A549 (cell line): ENCODE measurements at regions not wholly inside any gene's neighbourhood (a gene's known extent, or its start where the extent isn't known, plus 50 kb on each side); places are given as distances from the start of the nearest gene placed in this dataset.

Experiments
- CEBPB ChIP-seq, 2 experiments: fragments of >200 bp in 1 of 2; sonication (Bioruptor Twin) in 1 of 2; formaldehyde crosslinking in 1 of 2; IDR thresholded peaks; 2 replicates each; pipeline ENCODE4 v1.6.1; 2012 to 2016
- CHD2 ChIP-seq: fragments of 150-350 bp; IDR thresholded peaks from 2 replicates; pipeline ENCODE4 v1.6.1; 2014; ENCODE audit warnings: low read length; ENCODE audit not compliant: partially characterized antibody
- CTCF ChIP-seq: fragments of >200 bp; sonication (Bioruptor Twin); formaldehyde crosslinking; IDR thresholded peaks from 3 replicates; pipeline ENCODE4 v1.5.1; 2016
- E2F6 ChIP-seq: IDR thresholded peaks from 2 replicates; pipeline ENCODE4 v1.6.1; 2012; ENCODE audit warnings: low read depth, borderline replicate concordance
- EP300 ChIP-seq, 2 experiments: fragments of >200 bp; sonication (Bioruptor Twin); formaldehyde crosslinking; IDR thresholded peaks; 2 replicates in 1 of 2; 3 replicates in 1 of 2; pipeline ENCODE4 v1.6.1; 2016 to 2017
- HDAC2 ChIP-seq: fragments of 200-600 bp; sonication (generic); IDR thresholded peaks from 2 replicates; pipeline ENCODE4 v1.6.1; 2016
- HOXA7 ChIP-seq: fragments of 250-450 bp; sonication (Bioruptor Pico); IDR thresholded peaks from 2 replicates; pipeline ENCODE4 v1.5.0; 2020; ENCODE audit warnings: mild to moderate bottlenecking, moderate library complexity
- JUN ChIP-seq, 2 experiments: fragments of >200 bp; sonication (Bioruptor Twin); formaldehyde crosslinking; IDR thresholded peaks; 2 replicates in 1 of 2; 3 replicates in 1 of 2; pipeline ENCODE4 v1.6.1; 2016 to 2017
- MAZ ChIP-seq: fragments of 150-350 bp; IDR thresholded peaks from 2 replicates; pipeline ENCODE4 v1.6.1; 2014; ENCODE audit warnings: antibody characterized with exemption, low read depth, low read length, borderline replicate concordance
- NFE2L2 ChIP-seq: fragments of 150-350 bp; conservative IDR thresholded peaks from 2 replicates; pipeline ENCODE4 v1.6.1; 2014; ENCODE audit warnings: low read length
- POLR2A ChIP-seq: IDR thresholded peaks from 2 replicates; pipeline ENCODE4 v1.6.1; 2012; ENCODE audit warnings: mild to moderate bottlenecking, low read length
- RAD21 ChIP-seq, 2 experiments: fragments of >200 bp in 1 of 2; sonication (Bioruptor Twin) in 1 of 2; formaldehyde crosslinking in 1 of 2; IDR thresholded peaks in 1 of 2; conservative IDR thresholded peaks in 1 of 2; 2 replicates in 1 of 2; 3 replicates in 1 of 2; pipeline ENCODE4 v1.6.1; 2012 to 2018; ENCODE audit warnings: inconsistent platforms in 1 of 2
- RARB ChIP-seq: fragments of 250-450 bp; sonication (Bioruptor Pico); IDR thresholded peaks from 2 replicates; pipeline ENCODE4 v1.8.0; 2021; ENCODE audit warnings: mild to moderate bottlenecking, moderate library complexity
- REST ChIP-seq: fragments of 200-600 bp; sonication (generic); IDR thresholded peaks from 2 replicates; pipeline ENCODE4 v1.6.1; 2016; ENCODE audit warnings: antibody characterized with exemption, mild to moderate bottlenecking, moderate library complexity

GRCh38 chr6:163665464-163665863, 250.9 kb downstream of the QKI start:
- no peak for TF ChIP-seq CTCF
- no peak for TF ChIP-seq HDAC2
- no peak for TF ChIP-seq EP300 (IDR thresholded peaks at IDR 0.05)
- TF ChIP-seq JUN (IDR thresholded peaks at IDR 0.05), result no peak
- TF ChIP-seq POLR2A, result no peak
- TF ChIP-seq E2F6, result no peak
- no peak for TF ChIP-seq NFE2L2
- no peak for TF ChIP-seq RARB
- no peak for TF ChIP-seq HOXA7 (CRISPR knock-in tag)
- no peak for TF ChIP-seq CEBPB (IDR thresholded peaks at IDR 0.05)
- TF ChIP-seq RAD21 (conservative IDR thresholded peaks at IDR 0.05 in 1 of 2, IDR thresholded peaks at IDR 0.05 in 1 of 2), result no peak
- no peak for TF ChIP-seq MAZ
- no peak for TF ChIP-seq REST
- TF ChIP-seq CHD2, result no peak
